ENCODE measurements at regions not wholly inside any gene's neighbourhood (a gene's known extent, or its start where the extent isn't known, plus 50 kb on each side); places are given as distances from the start of the nearest gene placed in this dataset.
"Not testable (repeated sequence)": the region's sequence is repeated elsewhere in the genome, so short reads cannot be mapped to it uniquely, and the experiment has no call there.

GRCh38 chr7:104956753-104957450, 57.1 kb upstream of the KMT2E start:
- DNase-seq (ENCODE audit: low read depth): peak; percentile 88

GRCh38 chr7:104958371-104958865, 55.6 kb upstream of the KMT2E start:
- DNase-seq (ENCODE audit: low read depth): no peak

GRCh38 chr7:104959483-104959882, 54.5 kb upstream of the KMT2E start:
- not testable (repeated sequence) for DNase-seq (ENCODE audit: low read depth)

- no peak for DNase-seq (ENCODE audit: low read depth)
Observed at GRCh38 chr7:104960741-104961448, 53.1 kb upstream of the KMT2E start.

- DNase-seq (ENCODE audit: low read depth): no peak
Observed at GRCh38 chr7:104961821-104962220, 52.2 kb upstream of the KMT2E start.

- peak; percentile 56 for DNase-seq (ENCODE audit: low read depth)
Observed at GRCh38 chr7:104962781-104963180, 51.2 kb upstream of the KMT2E start.

- no peak for DNase-seq (ENCODE audit: low read depth)
Observed at GRCh38 chr7:104963378-104963990, 50.5 kb upstream of the KMT2E start.

- peak; percentile 84 for DNase-seq (ENCODE audit: low read depth)
Observed at GRCh38 chr7:104963991-104964385, 50.0 kb upstream of the KMT2E start.

Data from Daoy (cell line).